B cell (primary cell): ENCODE measurements at regions not wholly inside any gene's neighbourhood (a gene's known extent, or its start where the extent isn't known, plus 50 kb on each side); places are given as distances from the start of the nearest gene placed in this dataset.

ENCODE experiments used
- ATAC-seq: fragments of 200-7000 bp; cut with Tn5 transposase; one replicate; pipeline ENCODE4 v1.10.0; 2021; ENCODE audit warnings: low read depth, mild to moderate bottlenecking, moderate number of reproducible peaks, moderate library complexity
- CTCF ChIA-PET: fragments of 350-600 bp; sonication (Branson Sonifier 250); formaldehyde crosslinking; loops from one replicate; lab custom pipeline; 2021; ENCODE audit warnings: antibody characterized with exemption, inconsistent platforms; lab: Charles Lee
- POLR2A ChIA-PET: fragments of 350-600 bp; sonication (Branson Sonifier 250); formaldehyde crosslinking; loops from one replicate; lab custom pipeline; 2021; ENCODE audit warnings: antibody characterized with exemption; lab: Charles Lee
- DNase-seq: peaks from one replicate; pipeline ENCODE4 v3.0.0; 2013
- H2AFZ ChIP-seq: 2 replicates; pipeline ENCODE4 v1.6.1; 2012; ENCODE audit warnings: mild to moderate bottlenecking, low read depth, low read length; ENCODE audit not compliant: insufficient read depth, poor library complexity, severe bottlenecking
- H3K27ac ChIP-seq, 2 donors: 1 replicate in 1 of 2; 2 replicates in 1 of 2; pipeline ENCODE4 v1.5.1; 2012 to 2013; ENCODE audit warnings: low read length in 2 of 2, mild to moderate bottlenecking in 2 of 2, moderate library complexity in 1 of 2
- H3K27me3 ChIP-seq, 4 experiments: fragments of 200-600 bp in 1 of 4; sonication (generic) in 1 of 4; replicated peaks in 1 of 4; 1 replicate in 2 of 4; 2 replicates in 2 of 4; pipeline versions ENCODE4 v1.6.1 to v1.7.0; 2013 to 2016; ENCODE audit warnings: low read length in 3 of 4, mild to moderate bottlenecking in 2 of 4, mixed read lengths in 1 of 4, moderate library complexity in 1 of 4; ENCODE audit not compliant: insufficient read depth in 4 of 4, control insufficient read depth in 3 of 4; ENCODE audit errors: control extremely low read depth in 1 of 4
- H3K36me3 ChIP-seq, 2 experiments: replicated peaks in 1 of 2; 1 replicate in 1 of 2; 2 replicates in 1 of 2; pipeline versions ENCODE4 v1.6.1 to v1.7.1; 2013; ENCODE audit warnings: low read length in 1 of 2; ENCODE audit not compliant: insufficient read depth in 2 of 2, control insufficient read depth in 1 of 2; ENCODE audit errors: control extremely low read depth in 1 of 2, extremely low read depth in 1 of 2
- H3K4me1 ChIP-seq, 2 donors: fragments of 200-600 bp in 1 of 2; sonication (generic) in 1 of 2; 1 replicate in 1 of 2; 2 replicates in 1 of 2; pipeline versions ENCODE4 v1.5.1 to v1.6.1; 2013 to 2017; ENCODE audit warnings: low read length in 2 of 2; ENCODE audit not compliant: control insufficient read depth in 2 of 2, insufficient read depth in 2 of 2
- H3K4me2 ChIP-seq: replicated peaks from 2 replicates; pipeline ENCODE3; 2012; ENCODE audit warnings: mild to moderate bottlenecking, low read depth, low read length; ENCODE audit not compliant: poor library complexity, severe bottlenecking
- H3K4me3 ChIP-seq, 5 experiments: fragments of 200-600 bp in 1 of 5; sonication (generic) in 1 of 5; 1 replicate in 3 of 5; 2 replicates in 2 of 5; pipeline versions ENCODE4 v1.5.1 to v1.7.0; 2011 to 2016; ENCODE audit warnings: low read length in 4 of 5, mild to moderate bottlenecking in 4 of 5, low read depth in 2 of 5, control low read depth in 1 of 5, moderate library complexity in 1 of 5; ENCODE audit not compliant: insufficient read depth in 1 of 5; ENCODE audit errors: control extremely low read depth in 1 of 5, extremely low read depth in 1 of 5
- H3K79me2 ChIP-seq: fragments of 200-600 bp; sonication (generic); one replicate; pipeline ENCODE4 v1.6.0; 2016; ENCODE audit warnings: low read length; ENCODE audit not compliant: control insufficient read depth, insufficient read depth
- H3K9ac ChIP-seq: fragments of 200-600 bp; sonication (generic); 2 replicates; pipeline ENCODE4 v1.6.1; 2017; ENCODE audit warnings: mild to moderate bottlenecking, low read length, moderate library complexity
- H3K9me3 ChIP-seq, 3 donors: one replicate each; pipeline versions ENCODE4 v1.6.1 to v1.7.1; 2013; ENCODE audit warnings: low read length in 2 of 3; ENCODE audit not compliant: control insufficient read depth in 2 of 3, insufficient read depth in 1 of 3; ENCODE audit errors: control extremely low read depth in 1 of 3
- H4K20me1 ChIP-seq: 2 replicates; pipeline ENCODE4 v1.6.0; 2012; ENCODE audit warnings: mild to moderate bottlenecking, low read length; ENCODE audit not compliant: insufficient read depth, control insufficient read depth, poor library complexity, severe bottlenecking
- H3K27ac Mint-ChIP-seq: one replicate; pipeline ENCODE4 v1.8.0; 2021; ENCODE audit warnings: mixed read lengths
- H3K27me3 Mint-ChIP-seq: one replicate; pipeline ENCODE4 v1.8.0; 2021; ENCODE audit warnings: mixed read lengths
- H3K4me1 Mint-ChIP-seq: one replicate; pipeline ENCODE4 v1.8.0; 2021; ENCODE audit warnings: mixed read lengths
- H3K4me3 Mint-ChIP-seq: one replicate; pipeline ENCODE4 v1.8.0; 2021; ENCODE audit warnings: mixed read lengths
- H3K9me3 Mint-ChIP-seq: one replicate; pipeline ENCODE4 v1.8.0; 2022; ENCODE audit warnings: mixed read lengths; ENCODE audit not compliant: insufficient read depth
- EZH2 ChIP-seq: IDR thresholded peaks from 2 replicates; pipeline ENCODE4 v1.6.1; 2012; ENCODE audit warnings: borderline replicate concordance, low read depth, mild to moderate bottlenecking, moderate library complexity, low read length; ENCODE audit not compliant: insufficient read depth, poor library complexity, severe bottlenecking
- WGBS: methylation state at CpG from one replicate; pipeline ENCODE4 v1.1.5; 2013; ENCODE audit warnings: missing lambda C conversion rate; ENCODE audit not compliant: insufficient coverage; 5-methylcytosine and 5-hydroxymethylcytosine counted together
- intact Hi-C: fragments of 100-400 bp; cut with micrococcal nuclease; formaldehyde crosslinking; loops from one replicate; pipeline ENCODE4 v1.10.0; 2022
- TF ChIP-seq, protein P1 (sequence below): fragments of 200-600 bp; IDR thresholded peaks from one replicate; pipeline ENCODE4 v1.8.0; 2022; ENCODE audit warnings: antibody characterized with exemption, mild to moderate bottlenecking

DNA sequence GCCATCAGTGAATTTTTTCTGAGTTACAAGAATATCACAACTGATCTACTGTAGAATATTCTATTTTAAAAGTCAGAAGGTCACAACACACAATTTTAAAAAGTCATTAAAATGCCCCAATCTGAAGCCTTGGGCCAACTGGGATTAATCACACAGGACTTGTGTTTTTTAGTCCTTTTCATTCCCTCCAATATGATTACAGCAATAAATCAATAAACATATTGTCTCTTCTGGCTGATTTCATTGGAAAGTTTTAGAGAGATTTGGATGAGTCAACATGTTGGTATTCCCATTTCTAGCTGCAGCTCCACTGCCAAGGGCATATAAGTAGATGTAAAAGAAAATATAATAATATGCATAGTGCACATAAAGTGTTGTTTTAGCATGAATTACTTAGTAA lies 85.8 kb downstream of the NIBAN1 start:
- POLR2A ChIA-PET = no interaction called here
- H3K27ac Mint-ChIP-seq = no peak overlapping the region
- ATAC-seq (no peak), DNase-seq (no peak)
- H3K9ac ChIP-seq = no peak overlapping the region
- intact Hi-C loops = no loop called here
- CTCF ChIA-PET = no interaction called here
- no peaks in the 10 kb centered on the region for H3K79me2 ChIP-seq
- no peaks in the 10 kb centered on the region for H3K9me3 Mint-ChIP-seq
- H3K4me3 ChIP-seq = no peak overlapping the region
- no peaks in the 10 kb centered on the region for H3K36me3 ChIP-seq
- no peak overlapping the region for H3K4me2 ChIP-seq
- H3K27me3 ChIP-seq = no peaks in the 10 kb centered on the region
- H3K4me3 Mint-ChIP-seq = no peak overlapping the region
- no peaks in the 10 kb centered on the region for H4K20me1 ChIP-seq
- TF ChIP-seq EZH2 = no peak
- TF ChIP-seq, protein P1, sequence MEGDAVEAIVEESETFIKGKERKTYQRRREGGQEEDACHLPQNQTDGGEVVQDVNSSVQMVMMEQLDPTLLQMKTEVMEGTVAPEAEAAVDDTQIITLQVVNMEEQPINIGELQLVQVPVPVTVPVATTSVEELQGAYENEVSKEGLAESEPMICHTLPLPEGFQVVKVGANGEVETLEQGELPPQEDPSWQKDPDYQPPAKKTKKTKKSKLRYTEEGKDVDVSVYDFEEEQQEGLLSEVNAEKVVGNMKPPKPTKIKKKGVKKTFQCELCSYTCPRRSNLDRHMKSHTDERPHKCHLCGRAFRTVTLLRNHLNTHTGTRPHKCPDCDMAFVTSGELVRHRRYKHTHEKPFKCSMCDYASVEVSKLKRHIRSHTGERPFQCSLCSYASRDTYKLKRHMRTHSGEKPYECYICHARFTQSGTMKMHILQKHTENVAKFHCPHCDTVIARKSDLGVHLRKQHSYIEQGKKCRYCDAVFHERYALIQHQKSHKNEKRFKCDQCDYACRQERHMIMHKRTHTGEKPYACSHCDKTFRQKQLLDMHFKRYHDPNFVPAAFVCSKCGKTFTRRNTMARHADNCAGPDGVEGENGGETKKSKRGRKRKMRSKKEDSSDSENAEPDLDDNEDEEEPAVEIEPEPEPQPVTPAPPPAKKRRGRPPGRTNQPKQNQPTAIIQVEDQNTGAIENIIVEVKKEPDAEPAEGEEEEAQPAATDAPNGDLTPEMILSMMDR = no peak
- peaks cover 17% of the 10 kb centered on the region for H3K4me1 Mint-ChIP-seq
- peaks cover 0 to 3% of the 10 kb centered on the region in 2 donors for H3K4me1 ChIP-seq
- no peaks in the 10 kb centered on the region for H3K9me3 ChIP-seq
- no peak overlapping the region for H3K27ac ChIP-seq
- no peak overlapping the region for H2AFZ ChIP-seq
- no peaks in the 10 kb centered on the region for H3K27me3 Mint-ChIP-seq

- H3K4me1 ChIP-seq = no peaks in the 10 kb centered on the region
- no peak overlapping the region for H3K4me2 ChIP-seq
- WGBS = 97% methylated on average over 5 of the region's 10 CpGs
- no peak overlapping the region for H3K27ac ChIP-seq
- no peaks in the 10 kb centered on the region for H3K36me3 ChIP-seq
- H4K20me1 ChIP-seq = no peaks in the 10 kb centered on the region
- ChIA-PET CTCF (no interaction called here), POLR2A (no interaction called here)
- Mint-ChIP-seq H3K4me3 (no peak overlapping the region), H3K4me1 (no peaks in the 10 kb centered on the region), H3K27ac (no peak overlapping the region), H3K9me3 (no peaks in the 10 kb centered on the region), H3K27me3 (no peaks in the 10 kb centered on the region)
- no peaks in the 10 kb centered on the region for H3K79me2 ChIP-seq
- DNase-seq = no peak
- ATAC-seq = no peak
- H3K9me3 ChIP-seq = no peaks in the 10 kb centered on the region
- intact Hi-C loops = no loop called here
- H3K4me3 ChIP-seq = no peak overlapping the region
- H2AFZ ChIP-seq = no peak overlapping the region
- no peaks in the 10 kb centered on the region for H3K27me3 ChIP-seq
- TF ChIP-seq, protein P1 = no peak
- no peak for TF ChIP-seq EZH2
- H3K9ac ChIP-seq = no peak overlapping the region
Observed at GRCh38 chr1:184882957-184883815, 91.1 kb downstream of the NIBAN1 start.
